Coronary artery (tissue), 2 donors: ENCODE measurements at regions not wholly inside any gene's neighbourhood (a gene's known extent, or its start where the extent isn't known, plus 50 kb on each side); places are given as distances from the start of the nearest gene placed in this dataset.
A peak's percentile ranks its signal among the peaks of the same experiment; 100 is the strongest.

Experiments used
- DNase-seq: peaks from one replicate; pipeline ENCODE4 v3.0.0-alpha.2; 2017; ENCODE audit warnings: low spot score
- H3K27ac ChIP-seq, 2 donors: fragments of 200-600 bp; sonication (generic); one replicate each; pipeline ENCODE4 v1.5.1; 2016 to 2019
- H3K4me3 ChIP-seq: fragments of 200-600 bp; sonication (generic); 2 replicates; pipeline ENCODE4 v1.5.1; 2016; ENCODE audit warnings: mild to moderate bottlenecking, moderate library complexity
- CTCF ChIP-seq: fragments of 200-600 bp; sonication (generic); IDR thresholded peaks from one replicate; pipeline ENCODE4 v1.5.1; 2019; ENCODE audit warnings: antibody characterized with exemption

- no peak overlapping the region for H3K4me3 ChIP-seq
- no peak for TF ChIP-seq CTCF
Observed at GRCh38 chr7:17236171-17236570, 62.3 kb upstream of the AHR start.

GRCh38 chr7:17236603-17237002 is 61.8 kb upstream of the AHR start:
- Histone ChIP-seq H3K4me3 (no peak overlapping the region), H3K27ac (no peak overlapping the region)
- DNase-seq, result no peak
- TF ChIP-seq CTCF, result no peak

More at GRCh38 chr7:17236171-17236570, 62.3 kb upstream of the AHR start:
- no peak overlapping the region for H3K27ac ChIP-seq
- no peak for DNase-seq

GRCh38 chr7:17239046-17239445 is 59.4 kb upstream of the AHR start:
- no peak overlapping the region for H3K4me3 ChIP-seq
- no peak for DNase-seq
- TF ChIP-seq CTCF, result no peak
- H3K27ac ChIP-seq, result no peak overlapping the region

GRCh38 chr7:17239683-17240521 is 58.5 kb upstream of the AHR start:
- Histone ChIP-seq H3K4me3 (no peak overlapping the region), H3K27ac (peak overlapping the region; percentile 37 to 41)
- no peak for TF ChIP-seq CTCF
- no peak for DNase-seq

- H3K27ac ChIP-seq, result no peak overlapping the region
- no peak overlapping the region for H3K4me3 ChIP-seq
- no peak for DNase-seq
- TF ChIP-seq CTCF, result no peak
Observed at GRCh38 chr7:17242504-17242903, 55.9 kb upstream of the AHR start.

- no peak for TF ChIP-seq CTCF
- DNase-seq, result no peak
- H3K27ac ChIP-seq, result no peak overlapping the region
- no peak overlapping the region for H3K4me3 ChIP-seq
Observed at GRCh38 chr7:17244786-17245185, 53.7 kb upstream of the AHR start.

- no peak for DNase-seq
- no peak for TF ChIP-seq CTCF
- no peak overlapping the region for H3K27ac ChIP-seq
- no peak overlapping the region for H3K4me3 ChIP-seq
Observed at GRCh38 chr7:17247357-17247756, 51.1 kb upstream of the AHR start.
